NCI-H2171 treated with DMSO at 0.1 percent for 48 hours (cell line): ENCODE measurements at regions not wholly inside any gene's neighbourhood (a gene's known extent, or its start where the extent isn't known, plus 50 kb on each side); places are given as distances from the start of the nearest gene placed in this dataset.
"Not testable (repeated sequence)": the region's sequence is repeated elsewhere in the genome, so short reads cannot be mapped to it uniquely, and the experiment has no call there.

Experiments
- DNase-seq: peaks from one replicate; lab custom pipeline; 2025; lab: John Stamatoyannopoulos, UW

GRCh38 chr5:57396701-57397100 is 85.9 kb downstream of the ACTBL2 start:
- no peak for DNase-seq

GRCh38 chr5:57394421-57395210 is 88.0 kb downstream of the ACTBL2 start:
- no peak for DNase-seq

- DNase-seq = no peak
Observed at GRCh38 chr5:57386958-57387357, 95.7 kb downstream of the ACTBL2 start.

- no peak for DNase-seq
Observed at GRCh38 chr5:57383093-57383861, 99.3 kb downstream of the ACTBL2 start.

- DNase-seq = no peak
Observed at GRCh38 chr5:57382655-57383054, 100.0 kb downstream of the ACTBL2 start.

- DNase-seq = no peak
Observed at GRCh38 chr5:57370376-57370775, 112.2 kb downstream of the ACTBL2 start.

GRCh38 chr5:57368010-57368409 is 114.6 kb downstream of the ACTBL2 start:
- no peak for DNase-seq

- no peak for DNase-seq
Observed at GRCh38 chr5:57366744-57367143, 115.9 kb downstream of the ACTBL2 start.

- no peak for DNase-seq
Observed at GRCh38 chr5:57362951-57363350, 119.7 kb downstream of the ACTBL2 start.

- no peak for DNase-seq
Observed at GRCh38 chr5:57360871-57361270, 121.7 kb downstream of the ACTBL2 start.

GRCh38 chr5:57358796-57359592 is 123.6 kb downstream of the ACTBL2 start:
- DNase-seq = no peak

GRCh38 chr5:57356850-57357249 is 125.8 kb downstream of the ACTBL2 start:
- DNase-seq = not testable (repeated sequence)

- DNase-seq = peak; percentile 43
Observed at GRCh38 chr5:57349214-57349613, 133.4 kb downstream of the ACTBL2 start.

GRCh38 chr5:57348376-57349140 is 134.1 kb downstream of the ACTBL2 start:
- DNase-seq = no peak

GRCh38 chr5:57346328-57346727 is 136.3 kb downstream of the ACTBL2 start:
- DNase-seq = no peak

GRCh38 chr5:57341380-57341979 is 141.1 kb downstream of the ACTBL2 start:
- no peak for DNase-seq

GRCh38 chr5:57340681-57341080 is 141.9 kb downstream of the ACTBL2 start:
- no peak for DNase-seq

GRCh38 chr5:57339521-57339920 is 143.1 kb downstream of the ACTBL2 start:
- DNase-seq = no peak

GRCh38 chr5:57338868-57339340 is 143.7 kb downstream of the ACTBL2 start:
- no peak for DNase-seq

GRCh38 chr5:57338068-57338867 is 144.3 kb downstream of the ACTBL2 start:
- DNase-seq = no peak
